Stimulated activated CD4-positive, alpha-beta T cell treated with anti-CD3 and anti-CD28 coated beads, Interleukin-2, amount 100 ng/mL, for 4 hours (primary cell): ENCODE measurements at regions not wholly inside any gene's neighbourhood (a gene's known extent, or its start where the extent isn't known, plus 50 kb on each side); places are given as distances from the start of the nearest gene placed in this dataset.

Experiments used
- DNase-seq: peaks from one replicate; pipeline ENCODE4 v3.0.0-alpha.2; 2020; ENCODE audit warnings: low read depth

DNA sequence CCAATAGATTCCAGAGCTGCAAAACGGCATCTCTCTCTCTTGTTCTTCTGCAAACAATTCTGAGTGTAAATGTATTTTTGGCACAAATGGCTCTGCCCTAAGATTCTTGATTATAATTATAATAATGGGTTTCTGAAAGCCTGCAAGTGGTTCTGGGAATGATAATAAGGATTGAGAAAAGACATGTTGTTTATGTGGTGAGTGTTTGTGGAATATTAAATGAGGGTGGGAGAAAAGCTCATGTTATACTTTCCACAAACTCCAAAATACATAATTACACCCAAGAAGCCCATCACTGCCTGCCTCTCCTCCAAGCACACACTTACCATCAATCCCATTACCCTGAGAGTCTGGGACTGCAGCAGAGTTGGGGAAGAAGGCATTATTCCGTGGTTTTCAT lies 460.0 kb upstream of the BRINP1 start:
- DNase-seq: no peak

DNA sequence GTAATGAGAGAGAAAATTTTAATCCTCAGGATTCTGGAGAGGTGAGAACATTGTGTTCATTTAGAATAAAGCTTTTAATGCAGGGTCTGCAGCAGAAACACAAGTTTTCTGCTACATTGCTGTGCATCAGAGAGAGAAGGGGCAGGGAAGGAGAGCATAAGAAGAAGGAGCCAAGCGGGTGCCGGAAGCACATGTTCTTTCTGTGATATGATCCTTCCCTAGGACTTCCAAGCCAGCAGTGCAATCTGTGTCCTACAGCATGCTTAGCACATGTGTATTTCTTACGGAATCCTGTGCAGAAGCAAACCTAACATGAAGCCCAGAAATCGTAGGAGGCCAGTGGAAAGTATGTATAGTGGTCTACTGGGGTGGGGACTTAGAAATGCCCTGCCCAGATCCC lies 458.3 kb upstream of the BRINP1 start:
- DNase-seq: no peak

DNA sequence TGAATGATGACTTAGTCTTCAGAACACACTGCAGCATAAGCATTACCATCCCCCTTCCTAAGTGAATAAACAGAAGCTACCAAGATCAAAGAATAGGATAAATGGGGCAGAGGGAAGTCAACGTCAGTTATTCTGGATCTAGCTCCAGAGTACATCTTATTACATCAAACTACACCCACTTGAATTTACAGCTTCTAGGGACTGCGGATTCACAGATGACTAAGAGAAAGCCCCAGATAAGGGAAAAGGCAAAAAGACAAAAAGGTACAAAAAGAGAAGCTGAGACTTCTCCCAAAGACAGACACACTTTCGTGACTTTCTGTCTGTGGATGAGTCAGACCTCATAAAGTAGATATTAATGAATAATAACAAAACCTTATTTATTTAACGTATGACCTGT lies 457.9 kb upstream of the BRINP1 start:
- DNase-seq: no peak

DNA sequence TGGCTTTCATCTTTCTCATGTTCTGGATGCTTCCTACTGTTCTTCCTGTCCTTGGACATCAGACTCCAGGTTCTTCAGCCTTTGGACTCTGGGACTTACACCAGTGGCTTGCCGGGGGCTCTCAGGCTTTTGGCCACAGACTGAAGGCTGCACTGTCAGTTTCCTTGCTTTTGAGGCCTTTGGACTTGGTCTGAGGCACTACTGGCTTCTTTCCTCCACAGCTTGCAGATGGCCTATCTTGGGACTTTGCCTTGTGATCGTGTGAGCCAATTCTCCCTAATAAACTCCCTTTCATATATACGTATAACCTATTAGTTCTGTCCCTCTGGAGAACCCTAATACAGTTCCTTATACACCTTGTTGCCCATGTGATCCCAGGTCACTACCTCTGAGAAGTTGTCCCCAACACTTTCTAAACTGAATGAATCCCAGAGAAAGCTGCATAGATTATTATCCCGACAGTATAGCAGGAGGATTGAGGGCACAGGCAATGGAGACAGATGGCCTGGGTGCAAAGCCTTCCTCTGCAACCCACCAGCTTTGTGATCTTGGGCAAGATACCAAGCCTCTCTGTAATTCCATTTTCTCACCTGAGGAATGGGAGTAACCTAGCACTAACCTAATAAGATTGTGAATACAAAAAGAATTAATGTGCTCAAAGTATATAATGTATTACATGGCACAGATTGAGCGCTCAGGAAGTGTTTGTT lies 449.6 kb upstream of the BRINP1 start:
- no peak for DNase-seq

DNA sequence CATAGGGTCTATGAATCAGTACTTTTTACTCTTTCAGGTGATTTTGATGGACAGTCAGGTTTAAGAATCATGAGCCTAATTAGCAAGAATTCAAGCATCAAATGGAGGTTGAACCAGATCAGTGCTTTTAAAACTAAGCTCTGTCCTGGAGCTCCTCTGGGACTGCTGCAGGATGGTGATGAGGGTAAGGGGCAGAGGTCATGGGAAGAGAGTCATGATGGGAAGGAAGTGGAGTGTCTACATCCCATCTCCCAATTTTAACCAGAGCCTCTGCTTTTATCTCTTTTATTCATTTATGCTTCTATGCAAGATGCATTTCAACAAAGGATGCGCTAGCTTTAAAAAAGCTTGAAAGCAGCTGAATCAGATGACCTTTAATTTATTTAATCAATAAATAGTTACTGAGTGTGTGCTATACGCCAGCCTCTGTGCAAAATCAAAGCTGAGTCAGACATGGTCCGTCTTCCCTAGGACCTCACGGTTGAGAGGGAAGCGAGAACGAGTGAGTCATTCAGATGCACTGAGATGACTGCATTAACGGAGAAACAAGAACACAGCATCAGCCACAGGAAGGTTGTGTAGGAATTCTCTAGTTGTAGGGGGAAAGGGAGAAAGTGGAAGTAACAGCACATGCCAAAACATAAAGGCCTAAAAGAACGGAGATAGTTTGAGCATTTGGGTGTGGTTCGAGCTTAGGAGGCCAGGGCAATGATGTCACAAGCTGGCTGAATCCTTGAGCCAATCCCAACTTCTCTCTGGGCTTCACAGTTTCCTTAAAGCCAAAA lies 441.6 kb upstream of the BRINP1 start:
- DNase-seq: no peak

DNA sequence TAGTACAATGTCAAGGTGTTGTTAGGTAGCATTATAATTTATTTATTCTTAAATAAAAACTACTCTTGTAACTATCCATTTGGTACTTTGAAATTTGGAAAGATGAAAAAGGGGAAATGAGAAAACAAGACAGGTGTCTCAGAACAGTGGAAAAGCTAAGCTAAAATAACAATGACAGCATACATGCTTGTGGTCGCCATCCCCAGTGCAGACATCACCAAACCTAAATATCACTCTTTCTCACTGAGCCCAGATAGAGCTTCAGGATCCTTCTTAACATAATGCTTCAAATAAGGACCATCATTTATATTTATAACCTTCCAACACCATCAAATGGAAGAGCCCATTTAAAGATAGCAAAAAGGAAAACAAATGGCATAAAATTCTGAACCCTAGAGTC lies 434.4 kb upstream of the BRINP1 start:
- DNase-seq: no peak

DNA sequence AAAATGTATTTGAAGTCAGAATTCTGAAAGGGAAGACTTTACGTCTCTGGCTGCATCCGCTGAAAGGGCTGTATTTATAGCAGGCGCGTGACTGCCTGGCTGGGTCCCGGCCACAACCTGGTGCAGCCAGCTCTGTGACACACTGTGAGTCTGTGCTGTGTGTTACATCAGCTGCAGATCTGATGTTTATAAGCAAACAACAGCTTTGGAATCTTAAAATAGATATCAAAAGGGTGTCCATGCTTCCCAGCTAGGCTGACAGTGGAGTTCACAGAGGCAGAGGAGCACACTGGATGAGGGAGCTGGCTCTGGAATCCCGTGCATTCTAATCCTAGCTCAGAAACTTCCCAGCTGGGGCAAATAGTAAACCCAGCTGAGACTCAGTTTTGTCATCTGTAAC lies 433.4 kb upstream of the BRINP1 start:
- DNase-seq: no peak

DNA sequence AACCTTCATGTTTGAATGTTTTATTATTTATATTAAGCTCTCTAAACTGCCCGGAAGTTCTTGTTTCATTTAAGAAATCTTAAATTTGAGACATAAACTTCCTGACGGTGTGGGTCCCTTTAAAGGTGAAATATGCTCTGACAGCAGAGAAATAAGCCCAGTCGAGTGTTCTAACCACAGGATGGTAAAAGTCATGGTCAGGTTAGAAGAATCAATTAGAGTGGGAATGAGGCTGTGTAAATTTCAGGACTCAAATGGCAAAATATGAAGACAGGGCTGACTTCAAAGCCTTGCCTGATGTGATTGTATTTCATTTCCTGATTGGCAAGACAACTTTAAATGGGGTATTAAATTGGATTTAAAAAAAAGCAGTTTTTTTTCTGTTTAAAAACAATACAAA lies 432.9 kb upstream of the BRINP1 start:
- DNase-seq: no peak

DNA sequence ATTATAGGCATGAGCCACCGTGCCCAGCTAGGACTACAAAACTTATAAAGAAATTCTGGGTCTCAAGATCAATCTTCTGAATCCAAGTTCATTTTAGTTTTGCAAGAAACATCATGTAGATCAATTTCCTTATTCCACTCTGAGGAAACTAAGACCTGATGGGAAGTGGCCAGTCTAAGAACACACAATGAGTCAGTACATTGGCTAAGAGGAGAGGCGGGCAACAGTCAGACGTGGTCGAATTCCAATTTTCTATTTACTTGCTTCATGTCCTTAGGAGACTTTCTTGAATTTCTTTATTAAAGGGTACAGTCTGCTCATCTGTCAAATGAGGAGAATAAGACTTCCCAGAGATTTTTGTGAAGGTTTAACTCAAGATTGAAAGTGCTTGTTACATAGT lies 432.1 kb upstream of the BRINP1 start:
- DNase-seq: no peak

DNA sequence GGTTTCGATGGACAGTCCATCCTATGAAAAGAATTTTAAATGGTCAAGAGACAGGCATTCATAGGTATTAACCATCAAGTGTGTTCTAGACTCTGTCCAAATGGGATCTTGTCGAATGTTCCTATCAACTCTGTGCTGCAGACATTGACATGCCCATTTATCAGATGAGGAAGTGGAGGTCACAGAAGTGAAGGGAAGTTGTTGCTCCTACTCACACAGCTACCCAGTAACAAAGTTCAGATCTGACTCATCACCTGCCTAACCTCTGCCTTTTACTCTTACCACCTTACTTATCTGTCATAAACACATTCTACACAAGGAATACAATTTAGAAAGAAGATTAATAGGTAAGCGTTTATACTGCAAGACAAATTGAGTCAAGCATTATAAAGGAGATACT lies 426.2 kb upstream of the BRINP1 start:
- no peak for DNase-seq

DNA sequence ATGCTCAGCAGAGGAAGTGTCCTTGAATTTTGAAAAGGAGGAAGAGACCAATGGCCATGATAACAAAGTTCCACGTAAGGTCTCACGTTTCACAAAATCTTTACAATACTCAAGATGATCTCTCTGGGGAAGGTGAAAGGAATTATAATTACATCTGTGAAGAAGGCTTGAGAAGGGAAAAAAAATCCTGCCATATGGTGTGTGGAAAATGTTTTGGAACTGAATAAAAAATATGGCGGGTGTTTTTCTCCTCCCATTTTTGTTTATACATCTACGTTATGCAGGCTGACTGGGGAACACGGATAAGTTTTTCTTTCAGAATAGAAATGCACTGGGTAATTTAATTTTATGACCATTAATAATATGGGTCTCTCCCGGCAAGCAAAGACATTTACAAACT lies 425.6 kb upstream of the BRINP1 start:
- DNase-seq: no peak

DNA sequence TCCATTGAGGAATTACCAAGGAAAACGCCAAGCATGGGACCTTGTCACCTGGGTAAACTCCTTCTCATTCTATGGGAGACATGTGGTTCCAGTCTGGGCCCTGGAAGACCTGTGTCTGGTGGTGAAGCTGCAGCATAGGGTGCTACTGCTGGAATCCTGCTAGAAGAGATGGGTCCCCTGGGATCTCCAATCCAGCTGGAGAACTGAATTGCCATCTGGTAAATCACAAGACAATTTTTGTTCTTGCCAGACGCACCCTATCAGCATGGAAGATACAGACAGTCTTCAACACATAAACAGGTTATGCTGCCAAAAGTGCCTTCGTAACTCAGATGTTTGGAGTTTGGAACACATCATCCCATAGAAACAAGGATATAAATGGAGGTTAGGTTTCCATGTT lies 424.0 kb upstream of the BRINP1 start:
- DNase-seq: no peak

DNA sequence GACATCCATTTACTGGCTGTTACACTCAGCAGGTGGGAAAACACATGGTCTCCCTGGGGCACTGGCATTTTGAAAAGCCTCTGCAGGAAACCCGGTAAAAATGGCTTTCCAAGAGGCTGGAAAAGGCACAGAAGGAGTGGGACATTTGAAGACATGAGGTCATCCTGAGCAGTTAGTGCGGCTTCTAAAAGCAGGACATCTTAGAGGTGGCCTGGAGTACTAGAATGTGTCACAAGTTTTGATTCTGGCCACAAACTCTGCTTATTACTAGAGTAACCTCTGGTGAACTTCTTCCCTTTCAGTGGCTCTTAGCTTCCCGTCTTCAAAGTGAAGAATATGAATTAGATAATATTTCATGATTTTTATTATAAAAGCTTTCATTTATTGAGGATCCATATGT lies 423.0 kb upstream of the BRINP1 start:
- DNase-seq: no peak

DNA sequence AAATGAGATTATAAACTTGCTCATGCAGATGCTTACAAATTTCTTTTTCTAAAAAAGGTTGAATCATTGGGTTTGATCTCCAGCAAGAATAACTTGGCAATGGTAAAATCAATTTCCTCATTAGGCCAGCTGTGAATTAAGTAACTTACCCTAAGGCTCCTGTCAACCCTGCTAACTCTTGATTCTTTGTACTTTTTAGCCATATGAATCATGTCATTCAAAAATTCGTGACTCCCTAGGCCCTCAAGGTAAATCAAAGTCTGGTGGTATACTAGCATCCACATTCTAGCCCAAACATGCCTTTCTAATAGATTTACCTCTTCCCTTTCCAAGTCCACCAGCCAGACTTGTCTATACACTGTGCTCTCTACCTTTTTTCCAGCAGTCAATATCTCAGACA lies 420.8 kb upstream of the BRINP1 start:
- no peak for DNase-seq

DNA sequence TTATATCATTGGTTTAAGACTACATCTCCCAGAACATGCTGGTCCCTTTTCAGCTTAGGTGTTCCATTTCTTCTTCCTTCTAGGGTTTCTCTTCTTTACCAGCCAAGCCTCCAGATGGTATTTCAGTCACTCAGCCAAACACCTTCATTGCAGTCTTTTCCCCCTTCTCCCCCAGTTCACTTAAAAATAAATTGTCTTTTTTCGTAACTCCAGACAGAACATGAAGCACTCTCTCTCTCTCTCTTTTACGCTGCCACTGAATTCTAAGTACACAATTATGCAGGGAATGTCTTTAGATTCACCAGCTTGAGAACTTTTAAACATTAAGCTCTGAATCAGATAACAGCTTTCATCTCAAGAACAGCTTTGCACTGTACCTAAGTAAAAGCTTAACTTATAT lies 419.7 kb upstream of the BRINP1 start:
- DNase-seq: no peak

DNA sequence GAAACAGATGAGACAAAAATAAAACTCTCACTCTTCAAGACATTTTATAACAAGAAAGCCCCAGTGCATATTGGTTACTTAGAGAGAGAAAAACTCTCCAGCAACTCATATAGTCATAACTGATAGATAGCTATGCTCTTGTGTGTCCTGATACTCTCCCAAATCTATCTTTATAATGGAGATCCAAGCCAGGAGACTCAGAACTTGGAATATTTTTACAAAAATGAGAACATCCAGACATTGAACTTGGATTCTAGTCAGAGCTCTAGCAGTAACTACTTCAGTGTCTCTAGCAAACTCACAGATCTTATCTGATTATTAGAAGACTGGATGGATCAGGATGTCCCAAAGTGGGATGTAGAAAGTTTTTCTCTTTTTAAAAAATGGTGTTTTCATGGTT lies 412.7 kb upstream of the BRINP1 start:
- DNase-seq: no peak

DNA sequence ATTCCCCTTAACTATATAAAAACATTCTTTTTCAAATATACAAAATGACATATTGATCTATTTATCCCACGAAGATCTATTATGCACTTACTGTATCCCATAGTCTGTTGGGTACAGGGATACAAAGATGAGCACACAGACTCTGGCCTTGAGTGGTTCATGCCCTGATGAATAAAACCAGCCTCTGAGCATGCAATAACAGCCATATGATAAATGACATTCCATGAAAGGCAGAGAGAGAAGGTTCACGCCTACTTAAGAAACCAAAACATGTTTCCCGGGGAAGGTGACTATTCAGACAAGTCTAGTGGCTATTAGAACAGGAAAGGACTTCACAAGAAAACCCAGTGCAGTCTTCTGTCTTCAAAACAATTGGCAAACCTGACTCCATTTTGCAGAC lies 406.2 kb upstream of the BRINP1 start:
- DNase-seq: no peak

DNA sequence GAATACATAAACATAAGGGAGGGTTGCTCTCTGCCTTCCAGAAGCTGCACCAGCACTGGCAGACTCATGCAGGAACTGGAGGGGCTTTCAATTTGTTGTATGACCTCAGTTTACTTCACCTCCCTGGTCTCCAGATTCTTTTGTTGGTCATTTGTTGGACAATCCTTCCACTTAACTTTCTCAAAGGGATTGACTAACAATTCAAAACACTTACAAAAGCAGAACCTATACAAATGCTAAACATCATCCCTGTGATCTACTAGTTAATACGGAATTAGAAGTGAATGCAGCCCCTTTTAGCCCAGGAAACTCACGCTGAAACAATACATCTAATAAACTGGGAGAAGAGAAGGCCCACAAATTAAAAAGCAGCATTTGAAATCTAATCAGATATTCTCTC lies 404.6 kb upstream of the BRINP1 start:
- DNase-seq: no peak

DNA sequence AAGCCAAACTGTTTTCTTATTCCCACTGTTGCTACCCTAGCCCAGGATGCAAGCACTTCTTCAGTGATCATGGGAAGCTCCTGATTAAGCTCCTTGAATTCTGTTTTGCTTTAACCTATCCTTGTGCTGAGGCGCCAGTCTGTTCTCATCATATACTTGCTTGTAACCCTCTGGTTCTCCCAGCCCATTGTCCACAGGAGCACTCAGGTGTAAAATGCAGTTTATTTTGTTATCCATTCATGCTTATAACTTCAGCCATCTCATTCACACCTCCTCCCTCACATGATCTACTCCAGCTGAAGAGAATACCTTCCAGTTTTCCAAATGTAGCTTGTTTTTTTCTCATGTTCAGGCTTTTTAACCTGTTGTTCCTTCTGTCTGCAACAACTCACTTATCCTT lies 402.1 kb upstream of the BRINP1 start:
- DNase-seq: no peak

DNA sequence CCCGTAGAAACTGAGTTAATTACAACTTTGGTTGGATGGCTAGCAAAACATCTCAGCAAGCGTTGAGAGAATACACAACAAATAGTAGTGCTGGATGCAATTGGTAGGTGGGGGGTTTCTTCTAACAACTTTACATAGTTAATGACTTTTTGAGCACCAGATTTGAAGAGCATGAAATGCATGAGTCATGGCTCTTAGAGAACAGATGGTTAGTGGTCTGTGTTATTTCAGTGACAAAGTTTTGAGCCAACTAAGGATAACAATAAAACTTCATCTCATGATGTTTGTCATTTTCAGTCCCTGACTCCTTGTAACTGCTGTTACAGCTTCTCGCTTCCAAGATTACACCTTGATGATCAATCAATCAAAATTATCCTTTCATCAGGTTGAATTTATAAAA lies 399.0 kb upstream of the BRINP1 start:
- DNase-seq: no peak

DNA sequence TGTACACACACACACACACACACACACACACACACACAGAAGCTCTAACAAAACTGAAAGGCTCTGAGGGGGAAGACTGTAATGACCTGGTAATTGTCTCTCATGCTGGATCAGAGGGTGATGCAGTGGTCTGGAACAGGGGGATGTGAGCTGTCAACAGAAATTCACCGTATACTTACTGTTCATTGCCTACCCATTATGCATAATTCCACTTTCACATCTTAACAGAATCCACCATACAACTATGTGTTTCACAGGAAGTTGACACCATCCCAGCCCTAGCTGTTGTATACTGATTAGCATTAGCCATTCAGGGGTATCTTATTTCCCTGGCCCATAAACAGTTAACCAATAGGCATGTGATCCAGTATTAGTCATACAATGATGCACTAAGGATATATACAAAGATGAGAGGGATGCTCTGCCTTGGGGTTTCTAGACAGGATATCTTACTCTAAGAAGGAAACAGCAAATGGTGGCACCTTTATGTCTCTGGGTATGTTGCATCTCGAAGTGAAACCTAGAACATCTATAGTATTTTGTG lies 396.5 kb upstream of the BRINP1 start:
- DNase-seq: no peak

DNA sequence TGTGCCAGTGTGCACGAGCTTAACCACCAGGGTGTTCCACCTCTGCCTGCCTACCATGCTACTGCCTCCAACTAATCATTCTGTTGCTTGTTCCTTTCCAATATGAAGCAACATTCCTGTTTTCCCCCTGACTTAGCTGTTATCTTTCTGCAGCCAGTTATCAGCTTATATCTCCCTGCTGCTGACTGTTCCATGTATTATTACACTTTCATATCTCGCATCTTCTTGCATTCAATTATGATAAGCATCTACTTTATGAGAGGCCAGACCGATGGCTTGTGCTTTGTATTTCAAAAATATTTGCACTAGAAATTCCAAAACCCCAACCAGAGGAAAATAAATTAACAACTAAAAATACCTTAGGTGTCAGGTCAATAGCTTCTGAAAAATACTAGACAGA lies 394.0 kb upstream of the BRINP1 start:
- no peak for DNase-seq

DNA sequence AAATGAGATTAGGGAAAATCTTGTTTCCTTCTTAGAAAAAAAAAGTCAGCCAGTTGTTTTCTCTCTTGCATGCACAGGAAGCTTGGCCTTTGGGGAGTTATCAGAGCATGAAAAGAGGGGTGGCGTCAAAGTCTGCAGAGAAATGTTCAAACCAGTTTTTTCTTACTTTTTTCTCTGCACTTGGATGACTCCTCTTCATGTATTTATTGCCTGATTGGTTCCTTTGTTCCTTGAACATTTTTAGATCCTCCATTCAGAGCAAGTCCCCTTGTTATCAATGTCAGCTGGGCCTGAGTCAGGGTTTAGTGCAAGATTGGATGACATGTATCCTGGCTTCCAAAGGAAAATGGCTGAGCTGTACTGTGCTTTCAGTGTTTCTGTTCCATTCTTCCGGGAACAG lies 392.6 kb upstream of the BRINP1 start:
- no peak for DNase-seq

DNA sequence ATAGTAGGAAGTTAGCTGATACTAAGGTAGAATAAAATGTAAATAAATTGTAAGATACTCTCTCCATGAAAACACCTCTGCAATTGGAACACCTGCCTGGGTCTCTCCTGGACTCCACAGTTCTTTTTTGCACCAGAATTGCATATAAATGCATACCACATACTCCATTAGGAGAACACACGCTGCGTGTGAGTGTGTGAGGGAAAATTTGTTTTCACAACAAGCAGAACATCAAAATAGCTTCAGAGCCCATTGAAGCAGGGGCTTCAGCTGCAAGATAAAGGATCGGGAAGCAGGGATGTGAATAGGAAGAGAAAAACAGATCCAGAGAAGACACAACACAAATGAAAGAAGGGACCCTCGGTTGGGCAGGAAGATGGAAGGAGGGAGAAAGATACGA lies 389.8 kb upstream of the BRINP1 start:
- DNase-seq: no peak
